Fibroblast of skin of right quadriceps (primary cell): ENCODE measurements at regions not wholly inside any gene's neighbourhood (a gene's known extent, or its start where the extent isn't known, plus 50 kb on each side); places are given as distances from the start of the nearest gene placed in this dataset.
"Not testable (repeated sequence)": the region's sequence is repeated elsewhere in the genome, so short reads cannot be mapped to it uniquely, and the experiment has no call there.

Experiments used
- DNase-seq: peaks from one replicate; pipeline ENCODE4 v3.0.0-alpha.2; 2013

- no peak for DNase-seq
These were observed 915.5 kb downstream of the NR2F1-AS1 start for GRCh38 chr5:92665506-92665905.

- DNase-seq, result no peak
These were observed 918.3 kb downstream of the NR2F1-AS1 start for GRCh38 chr5:92662741-92663140.

GRCh38 chr5:92659246-92659645, 921.8 kb downstream of the NR2F1-AS1 start:
- no peak for DNase-seq

GRCh38 chr5:92654601-92655000, 926.4 kb downstream of the NR2F1-AS1 start:
- DNase-seq, result not testable (repeated sequence)

GRCh38 chr5:92653730-92654461, 927.1 kb downstream of the NR2F1-AS1 start:
- no peak for DNase-seq

GRCh38 chr5:92652756-92653155, 928.3 kb downstream of the NR2F1-AS1 start:
- DNase-seq, result peak; percentile 78

- no peak for DNase-seq
These were observed 936.6 kb downstream of the NR2F1-AS1 start for GRCh38 chr5:92644266-92644886.

GRCh38 chr5:92641031-92641962, 939.7 kb downstream of the NR2F1-AS1 start:
- peak; percentile 87 for DNase-seq

GRCh38 chr5:92640340-92640739, 940.7 kb downstream of the NR2F1-AS1 start:
- no peak for DNase-seq

GRCh38 chr5:92637960-92638359, 943.1 kb downstream of the NR2F1-AS1 start:
- no peak for DNase-seq

- DNase-seq, result no peak
These were observed 943.8 kb downstream of the NR2F1-AS1 start for GRCh38 chr5:92637247-92637646.

- DNase-seq, result no peak
These were observed 946.0 kb downstream of the NR2F1-AS1 start for GRCh38 chr5:92635001-92635461.

GRCh38 chr5:92633875-92634487, 947.0 kb downstream of the NR2F1-AS1 start:
- DNase-seq, result peak; percentile 22

- no peak for DNase-seq
These were observed 947.8 kb downstream of the NR2F1-AS1 start for GRCh38 chr5:92633176-92633575.

GRCh38 chr5:92631237-92631701, 949.8 kb downstream of the NR2F1-AS1 start:
- not testable (repeated sequence) for DNase-seq

- no peak for DNase-seq
These were observed 951.4 kb downstream of the NR2F1-AS1 start for GRCh38 chr5:92629574-92629973.

- DNase-seq, result no peak
These were observed 952.0 kb downstream of the NR2F1-AS1 start for GRCh38 chr5:92629000-92629399.

GRCh38 chr5:92627186-92627585, 953.8 kb downstream of the NR2F1-AS1 start:
- no peak for DNase-seq

GRCh38 chr5:92616085-92616484, 964.9 kb downstream of the NR2F1-AS1 start:
- DNase-seq, result no peak

GRCh38 chr5:92613546-92613945, 967.5 kb downstream of the NR2F1-AS1 start:
- peak; percentile 8 for DNase-seq

- DNase-seq, result not testable (repeated sequence)
These were observed 970.6 kb downstream of the NR2F1-AS1 start for GRCh38 chr5:92610435-92610834.

- peak; percentile 54 for DNase-seq
These were observed 975.4 kb downstream of the NR2F1-AS1 start for GRCh38 chr5:92605591-92605990.
